ENCODE measurements at regions not wholly inside any gene's neighbourhood (a gene's known extent, or its start where the extent isn't known, plus 50 kb on each side); places are given as distances from the start of the nearest gene placed in this dataset.

GRCh38 chr6:137692806-137693205 lies 174.3 kb upstream of the TNFAIP3 start:
- DNase-seq: no peak

GRCh38 chr6:137693711-137694110 lies 173.3 kb upstream of the TNFAIP3 start:
- no peak for DNase-seq

- no peak for DNase-seq
Measured at GRCh38 chr6:137696765-137697164, 170.3 kb upstream of the TNFAIP3 start.

- DNase-seq: no peak
Measured at GRCh38 chr6:137697267-137697938, 169.7 kb upstream of the TNFAIP3 start.

GRCh38 chr6:137698636-137699030 lies 168.4 kb upstream of the TNFAIP3 start:
- no peak for DNase-seq

- DNase-seq: peak; percentile 20
Measured at GRCh38 chr6:137699031-137699683, 167.9 kb upstream of the TNFAIP3 start.

- DNase-seq: no peak
Measured at GRCh38 chr6:137700161-137700560, 166.9 kb upstream of the TNFAIP3 start.

GRCh38 chr6:137700751-137701477 lies 166.1 kb upstream of the TNFAIP3 start:
- DNase-seq: no peak

GRCh38 chr6:137701942-137702341 lies 165.1 kb upstream of the TNFAIP3 start:
- no peak for DNase-seq

GRCh38 chr6:137702791-137703424 lies 164.2 kb upstream of the TNFAIP3 start:
- no peak for DNase-seq

- no peak for DNase-seq
Measured at GRCh38 chr6:137704802-137705159, 162.3 kb upstream of the TNFAIP3 start.

- peak; percentile 71 for DNase-seq
Measured at GRCh38 chr6:137705160-137706082, 161.6 kb upstream of the TNFAIP3 start.

GRCh38 chr6:137706083-137706750 lies 160.8 kb upstream of the TNFAIP3 start:
- DNase-seq: no peak

GRCh38 chr6:137707038-137707589 lies 159.9 kb upstream of the TNFAIP3 start:
- no peak for DNase-seq

- peak; percentile 82 for DNase-seq
Measured at GRCh38 chr6:137707590-137708360, 159.3 kb upstream of the TNFAIP3 start.

- DNase-seq: no peak
Measured at GRCh38 chr6:137708481-137708880, 158.6 kb upstream of the TNFAIP3 start.

- no peak for DNase-seq
Measured at GRCh38 chr6:137709424-137710236, 157.4 kb upstream of the TNFAIP3 start.

GRCh38 chr6:137711972-137712371 lies 155.1 kb upstream of the TNFAIP3 start:
- DNase-seq: no peak

GRCh38 chr6:137712587-137712986 lies 154.5 kb upstream of the TNFAIP3 start:
- DNase-seq: no peak

GRCh38 chr6:137715589-137716045 lies 151.4 kb upstream of the TNFAIP3 start:
- peak; percentile 27 for DNase-seq

Data from CD4-positive, alpha-beta T cell treated with Interleukin-6 for 4 hours (primary cell).